ENCODE measurements at regions not wholly inside any gene's neighbourhood (a gene's known extent, or its start where the extent isn't known, plus 50 kb on each side); places are given as distances from the start of the nearest gene placed in this dataset.
"Not testable (repeated sequence)": the region's sequence is repeated elsewhere in the genome, so short reads cannot be mapped to it uniquely, and the experiment has no call there.

GRCh38 chr21:6039224-6039623 lies 4482.2 kb upstream of the TPTE start:
- H3K79me2 ChIP-seq (ENCODE audit: insufficient read depth); H4K20me1 ChIP-seq (ENCODE audit: insufficient read depth); H2AFZ ChIP-seq (ENCODE audit: low read depth); H3K4me1 ChIP-seq (ENCODE audit: control insufficient read depth in 1 of 2, insufficient read depth in 2 of 2, low read depth in 1 of 2, low read length in 1 of 2); H3K27me3 ChIP-seq (ENCODE audit: insufficient read depth); POLR2A ChIA-PET; H3K4me3 ChIP-seq (ENCODE audit: low read depth in 2 of 2, low read length in 1 of 2); H3K9me2 ChIP-seq; DNase-seq; H3K27ac ChIP-seq (ENCODE audit: low read depth in 2 of 2, low read length in 1 of 2); H3K9me3 ChIP-seq; CTCF ChIA-PET; H3F3A ChIP-seq (replicated peaks; ENCODE audit: insufficient read depth); H3K9ac ChIP-seq; H3K4me2 ChIP-seq; H3K36me3 ChIP-seq (replicated peaks in 1 of 2; ENCODE audit: control insufficient read depth in 1 of 2, insufficient read depth in 2 of 2, low read length in 1 of 2): not testable (repeated sequence)
- no CpG with 5 or more reads among the region's 8 CpGs for WGBS (ENCODE audit: low lambda C conversion rate)

GRCh38 chr21:6040095-6040494 lies 4481.3 kb upstream of the TPTE start:
- H3K9ac ChIP-seq; H4K20me1 ChIP-seq (ENCODE audit: insufficient read depth); H3F3A ChIP-seq (replicated peaks; ENCODE audit: insufficient read depth); H2AFZ ChIP-seq (ENCODE audit: low read depth); H3K9me3 ChIP-seq; CTCF ChIA-PET; H3K27me3 ChIP-seq (ENCODE audit: insufficient read depth); H3K36me3 ChIP-seq (replicated peaks in 1 of 2; ENCODE audit: control insufficient read depth in 1 of 2, insufficient read depth in 2 of 2, low read length in 1 of 2); H3K9me2 ChIP-seq; H3K27ac ChIP-seq (ENCODE audit: low read depth in 2 of 2, low read length in 1 of 2); H3K4me1 ChIP-seq (ENCODE audit: control insufficient read depth in 1 of 2, insufficient read depth in 2 of 2, low read depth in 1 of 2, low read length in 1 of 2); POLR2A ChIA-PET; H3K4me3 ChIP-seq (ENCODE audit: low read depth in 2 of 2, low read length in 1 of 2); H3K4me2 ChIP-seq; DNase-seq; H3K79me2 ChIP-seq (ENCODE audit: insufficient read depth): not testable (repeated sequence)
- WGBS (ENCODE audit: low lambda C conversion rate), result no CpG with 5 or more reads among the region's 7 CpGs

- H3K36me3 ChIP-seq (replicated peaks in 1 of 2; ENCODE audit: control insufficient read depth in 1 of 2, insufficient read depth in 2 of 2, low read length in 1 of 2); CTCF ChIA-PET; H3K4me3 ChIP-seq (ENCODE audit: low read depth in 2 of 2, low read length in 1 of 2); H3K9me3 ChIP-seq; H3K4me2 ChIP-seq; H3K27ac ChIP-seq (ENCODE audit: low read depth in 2 of 2, low read length in 1 of 2); H3K4me1 ChIP-seq (ENCODE audit: control insufficient read depth in 1 of 2, insufficient read depth in 2 of 2, low read depth in 1 of 2, low read length in 1 of 2); H3K79me2 ChIP-seq (ENCODE audit: insufficient read depth); H2AFZ ChIP-seq (ENCODE audit: low read depth); DNase-seq; POLR2A ChIA-PET; H3K9ac ChIP-seq; H3F3A ChIP-seq (replicated peaks; ENCODE audit: insufficient read depth); H4K20me1 ChIP-seq (ENCODE audit: insufficient read depth); H3K27me3 ChIP-seq (ENCODE audit: insufficient read depth); H3K9me2 ChIP-seq: not testable (repeated sequence)
- no CpG with 5 or more reads among the region's 21 CpGs for WGBS (ENCODE audit: low lambda C conversion rate)
These were observed 4477.7 kb upstream of the TPTE start for GRCh38 chr21:6043430-6044275.

GRCh38 chr21:6044695-6045094 lies 4476.7 kb upstream of the TPTE start:
- H3F3A ChIP-seq (replicated peaks; ENCODE audit: insufficient read depth); CTCF ChIA-PET; H3K4me3 ChIP-seq (ENCODE audit: low read depth in 2 of 2, low read length in 1 of 2); H3K36me3 ChIP-seq (replicated peaks in 1 of 2; ENCODE audit: control insufficient read depth in 1 of 2, insufficient read depth in 2 of 2, low read length in 1 of 2); H3K9ac ChIP-seq; H3K9me2 ChIP-seq; POLR2A ChIA-PET; H3K4me1 ChIP-seq (ENCODE audit: control insufficient read depth in 1 of 2, insufficient read depth in 2 of 2, low read depth in 1 of 2, low read length in 1 of 2); H4K20me1 ChIP-seq (ENCODE audit: insufficient read depth); H2AFZ ChIP-seq (ENCODE audit: low read depth); H3K9me3 ChIP-seq; H3K4me2 ChIP-seq; H3K27me3 ChIP-seq (ENCODE audit: insufficient read depth); H3K79me2 ChIP-seq (ENCODE audit: insufficient read depth); H3K27ac ChIP-seq (ENCODE audit: low read depth in 2 of 2, low read length in 1 of 2); DNase-seq: not testable (repeated sequence)
- no CpG with 5 or more reads among the region's 13 CpGs for WGBS (ENCODE audit: low lambda C conversion rate)

- H3K27me3 ChIP-seq (ENCODE audit: insufficient read depth); H3K9me2 ChIP-seq; DNase-seq; H3K4me1 ChIP-seq (ENCODE audit: control insufficient read depth in 1 of 2, insufficient read depth in 2 of 2, low read depth in 1 of 2, low read length in 1 of 2); H2AFZ ChIP-seq (ENCODE audit: low read depth); H3K4me2 ChIP-seq; H3K4me3 ChIP-seq (ENCODE audit: low read depth in 2 of 2, low read length in 1 of 2); H3F3A ChIP-seq (replicated peaks; ENCODE audit: insufficient read depth); H3K36me3 ChIP-seq (replicated peaks in 1 of 2; ENCODE audit: control insufficient read depth in 1 of 2, insufficient read depth in 2 of 2, low read length in 1 of 2); H3K79me2 ChIP-seq (ENCODE audit: insufficient read depth); H3K27ac ChIP-seq (ENCODE audit: low read depth in 2 of 2, low read length in 1 of 2); H4K20me1 ChIP-seq (ENCODE audit: insufficient read depth); CTCF ChIA-PET; H3K9me3 ChIP-seq; H3K9ac ChIP-seq; POLR2A ChIA-PET: not testable (repeated sequence)
- WGBS (ENCODE audit: low lambda C conversion rate), result no CpG with 5 or more reads among the region's 17 CpGs
These were observed 4471.5 kb upstream of the TPTE start for GRCh38 chr21:6049930-6050329.

- DNase-seq; H3K79me2 ChIP-seq (ENCODE audit: insufficient read depth); H3K36me3 ChIP-seq (replicated peaks in 1 of 2; ENCODE audit: control insufficient read depth in 1 of 2, insufficient read depth in 2 of 2, low read length in 1 of 2); H3K9ac ChIP-seq; H3K4me3 ChIP-seq (ENCODE audit: low read depth in 2 of 2, low read length in 1 of 2); H2AFZ ChIP-seq (ENCODE audit: low read depth); CTCF ChIA-PET; H3K9me3 ChIP-seq; H3K27ac ChIP-seq (ENCODE audit: low read depth in 2 of 2, low read length in 1 of 2); H3K4me1 ChIP-seq (ENCODE audit: control insufficient read depth in 1 of 2, insufficient read depth in 2 of 2, low read depth in 1 of 2, low read length in 1 of 2); H4K20me1 ChIP-seq (ENCODE audit: insufficient read depth); H3K27me3 ChIP-seq (ENCODE audit: insufficient read depth); H3K4me2 ChIP-seq; H3K9me2 ChIP-seq; POLR2A ChIA-PET; H3F3A ChIP-seq (replicated peaks; ENCODE audit: insufficient read depth): not testable (repeated sequence)
- no CpG with 5 or more reads among the region's 5 CpGs for WGBS (ENCODE audit: low lambda C conversion rate)
These were observed 4469.3 kb upstream of the TPTE start for GRCh38 chr21:6052109-6052508.
